ENCODE measurements at regions not wholly inside any gene's neighbourhood (a gene's known extent, or its start where the extent isn't known, plus 50 kb on each side); places are given as distances from the start of the nearest gene placed in this dataset.

DNA sequence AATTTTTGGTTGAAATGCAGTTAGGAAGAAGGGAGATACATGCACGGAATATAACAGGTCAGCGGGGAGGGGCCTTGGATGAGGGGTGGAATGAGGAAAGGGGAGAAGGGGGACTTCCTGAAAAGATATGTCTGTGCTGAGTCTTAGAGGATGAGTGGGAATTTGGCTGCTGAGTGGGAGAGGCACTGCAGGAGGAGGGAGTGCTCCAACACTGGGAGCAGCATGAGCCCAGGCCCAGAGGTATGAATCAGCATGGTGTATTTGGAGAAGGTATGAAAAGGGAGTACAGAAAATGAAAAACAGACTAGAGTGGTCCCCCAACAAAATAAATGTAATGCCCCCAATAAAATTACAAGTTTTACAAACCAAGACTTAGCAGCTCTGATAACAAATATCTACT, 394.4 kb downstream of the IPO8 start:
- Histone ChIP-seq H3K4me3 (ENCODE audit: low read depth in 1 of 3, low read length in 3 of 3) (no peak overlapping the region), H3K27me3 (ENCODE audit: control insufficient read depth in 4 of 4, insufficient read depth in 4 of 4, low read length in 3 of 4) (no peaks in the 10 kb centered on the region), H3K9me3 (ENCODE audit: control insufficient read depth in 4 of 4, low read length in 3 of 4) (no peaks in the 10 kb centered on the region), H3K4me1 (ENCODE audit: control insufficient read depth in 4 of 4, insufficient read depth in 4 of 4, low read length in 3 of 4) (no peaks in the 10 kb centered on the region), H3K27ac (ENCODE audit: low read depth in 1 of 2, low read length in 2 of 2) (no peak overlapping the region), H3K36me3 (ENCODE audit: control insufficient read depth in 4 of 4, insufficient read depth in 3 of 4, low read depth in 1 of 4, low read length in 3 of 4) (no peaks in the 10 kb centered on the region), H3K9ac (ENCODE audit: low read depth in 1 of 2, low read length in 2 of 2) (no peak overlapping the region)
- 88% methylated on average over 2 of the region's 2 CpGs for WGBS
- TF ChIP-seq, protein P1, sequence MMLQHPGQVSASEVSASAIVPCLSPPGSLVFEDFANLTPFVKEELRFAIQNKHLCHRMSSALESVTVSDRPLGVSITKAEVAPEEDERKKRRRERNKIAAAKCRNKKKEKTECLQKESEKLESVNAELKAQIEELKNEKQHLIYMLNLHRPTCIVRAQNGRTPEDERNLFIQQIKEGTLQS (IDR thresholded peaks at IDR 0.05), result no peak
- TF ChIP-seq, protein P2, sequence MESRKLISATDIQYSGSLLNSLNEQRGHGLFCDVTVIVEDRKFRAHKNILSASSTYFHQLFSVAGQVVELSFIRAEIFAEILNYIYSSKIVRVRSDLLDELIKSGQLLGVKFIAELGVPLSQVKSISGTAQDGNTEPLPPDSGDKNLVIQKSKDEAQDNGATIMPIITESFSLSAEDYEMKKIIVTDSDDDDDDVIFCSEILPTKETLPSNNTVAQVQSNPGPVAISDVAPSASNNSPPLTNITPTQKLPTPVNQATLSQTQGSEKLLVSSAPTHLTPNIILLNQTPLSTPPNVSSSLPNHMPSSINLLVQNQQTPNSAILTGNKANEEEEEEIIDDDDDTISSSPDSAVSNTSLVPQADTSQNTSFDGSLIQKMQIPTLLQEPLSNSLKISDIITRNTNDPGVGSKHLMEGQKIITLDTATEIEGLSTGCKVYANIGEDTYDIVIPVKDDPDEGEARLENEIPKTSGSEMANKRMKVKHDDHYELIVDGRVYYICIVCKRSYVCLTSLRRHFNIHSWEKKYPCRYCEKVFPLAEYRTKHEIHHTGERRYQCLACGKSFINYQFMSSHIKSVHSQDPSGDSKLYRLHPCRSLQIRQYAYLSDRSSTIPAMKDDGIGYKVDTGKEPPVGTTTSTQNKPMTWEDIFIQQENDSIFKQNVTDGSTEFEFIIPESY (IDR thresholded peaks at IDR 0.05), result no peak
- TF ChIP-seq FOXA2 (IDR thresholded peaks at IDR 0.05) (no peak), SP1 (IDR thresholded peaks at IDR 0.05) (no peak), GABPA (IDR thresholded peaks at IDR 0.05 in 1 of 2, conservative IDR thresholded peaks at IDR 0.05 in 1 of 2) (no peak), FOXA1 (IDR thresholded peaks at IDR 0.05) (no peak), RXRA (IDR thresholded peaks at IDR 0.05) (no peak), TAF1 (conservative IDR thresholded peaks at IDR 0.05) (no peak), HNF4G (IDR thresholded peaks at IDR 0.05) (no peak), EGR1 (IDR thresholded peaks at IDR 0.05; ENCODE audit: low read depth in 2 of 2) (no peak), YY1 (IDR thresholded peaks at IDR 0.05) (no peak)
- DNase-seq (ENCODE audit: low spot score), result no peak

DNA sequence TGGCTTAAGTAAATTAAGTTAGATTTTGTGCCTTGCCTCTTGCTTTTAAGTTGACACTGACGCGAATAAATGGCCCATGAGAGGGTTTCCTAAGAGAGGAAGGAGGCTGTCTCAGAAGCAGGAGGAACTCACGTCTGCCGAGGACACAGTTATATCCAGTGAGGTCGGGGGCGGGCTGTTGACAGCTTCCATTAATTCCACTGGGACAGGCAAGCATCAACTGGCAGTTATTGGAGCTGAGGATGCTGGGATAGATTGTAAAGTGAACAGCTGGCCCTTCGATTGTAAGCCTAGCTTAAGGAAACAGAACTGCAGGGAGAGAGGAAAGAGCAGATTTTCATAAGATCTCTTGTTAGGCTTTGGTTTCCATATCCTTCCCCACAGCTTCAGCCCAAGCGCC, 399.2 kb downstream of the IPO8 start:
- Histone ChIP-seq H3K27ac (ENCODE audit: low read depth in 1 of 2, low read length in 2 of 2) (no peak overlapping the region), H3K4me1 (ENCODE audit: control insufficient read depth in 4 of 4, insufficient read depth in 4 of 4, low read length in 3 of 4) (no peaks in the 10 kb centered on the region), H3K4me3 (ENCODE audit: low read depth in 1 of 3, low read length in 3 of 3) (no peak overlapping the region), H3K36me3 (ENCODE audit: control insufficient read depth in 4 of 4, insufficient read depth in 3 of 4, low read depth in 1 of 4, low read length in 3 of 4) (no peaks in the 10 kb centered on the region), H3K9ac (ENCODE audit: low read depth in 1 of 2, low read length in 2 of 2) (no peak overlapping the region), H3K27me3 (ENCODE audit: control insufficient read depth in 4 of 4, insufficient read depth in 4 of 4, low read length in 3 of 4) (no peaks in the 10 kb centered on the region), H3K9me3 (ENCODE audit: control insufficient read depth in 4 of 4, low read length in 3 of 4) (no peaks in the 10 kb centered on the region)
- TF ChIP-seq HNF4G (IDR thresholded peaks at IDR 0.05) (no peak), RXRA (IDR thresholded peaks at IDR 0.05) (no peak), JUND (IDR thresholded peaks at IDR 0.05) (no peak), SP1 (IDR thresholded peaks at IDR 0.05) (no peak), FOXA1 (IDR thresholded peaks at IDR 0.05) (no peak), YY1 (IDR thresholded peaks at IDR 0.05) (no peak), EGR1 (IDR thresholded peaks at IDR 0.05; ENCODE audit: low read depth in 2 of 2) (no peak), NR2F2 (IDR thresholded peaks at IDR 0.05) (no peak), RAD21 (IDR thresholded peaks at IDR 0.05) (no peak), FOXA2 (IDR thresholded peaks at IDR 0.05) (no peak), HNF4A (conservative IDR thresholded peaks at IDR 0.05) (no peak), GABPA (IDR thresholded peaks at IDR 0.05 in 1 of 2, conservative IDR thresholded peaks at IDR 0.05 in 1 of 2) (no peak), TAF1 (conservative IDR thresholded peaks at IDR 0.05) (no peak)
- TF ChIP-seq, protein P2 (IDR thresholded peaks at IDR 0.05), result no peak
- TF ChIP-seq, protein P3, sequence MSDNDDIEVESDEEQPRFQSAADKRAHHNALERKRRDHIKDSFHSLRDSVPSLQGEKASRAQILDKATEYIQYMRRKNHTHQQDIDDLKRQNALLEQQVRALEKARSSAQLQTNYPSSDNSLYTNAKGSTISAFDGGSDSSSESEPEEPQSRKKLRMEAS (IDR thresholded peaks at IDR 0.05), result no peak
- TF ChIP-seq, protein P4, sequence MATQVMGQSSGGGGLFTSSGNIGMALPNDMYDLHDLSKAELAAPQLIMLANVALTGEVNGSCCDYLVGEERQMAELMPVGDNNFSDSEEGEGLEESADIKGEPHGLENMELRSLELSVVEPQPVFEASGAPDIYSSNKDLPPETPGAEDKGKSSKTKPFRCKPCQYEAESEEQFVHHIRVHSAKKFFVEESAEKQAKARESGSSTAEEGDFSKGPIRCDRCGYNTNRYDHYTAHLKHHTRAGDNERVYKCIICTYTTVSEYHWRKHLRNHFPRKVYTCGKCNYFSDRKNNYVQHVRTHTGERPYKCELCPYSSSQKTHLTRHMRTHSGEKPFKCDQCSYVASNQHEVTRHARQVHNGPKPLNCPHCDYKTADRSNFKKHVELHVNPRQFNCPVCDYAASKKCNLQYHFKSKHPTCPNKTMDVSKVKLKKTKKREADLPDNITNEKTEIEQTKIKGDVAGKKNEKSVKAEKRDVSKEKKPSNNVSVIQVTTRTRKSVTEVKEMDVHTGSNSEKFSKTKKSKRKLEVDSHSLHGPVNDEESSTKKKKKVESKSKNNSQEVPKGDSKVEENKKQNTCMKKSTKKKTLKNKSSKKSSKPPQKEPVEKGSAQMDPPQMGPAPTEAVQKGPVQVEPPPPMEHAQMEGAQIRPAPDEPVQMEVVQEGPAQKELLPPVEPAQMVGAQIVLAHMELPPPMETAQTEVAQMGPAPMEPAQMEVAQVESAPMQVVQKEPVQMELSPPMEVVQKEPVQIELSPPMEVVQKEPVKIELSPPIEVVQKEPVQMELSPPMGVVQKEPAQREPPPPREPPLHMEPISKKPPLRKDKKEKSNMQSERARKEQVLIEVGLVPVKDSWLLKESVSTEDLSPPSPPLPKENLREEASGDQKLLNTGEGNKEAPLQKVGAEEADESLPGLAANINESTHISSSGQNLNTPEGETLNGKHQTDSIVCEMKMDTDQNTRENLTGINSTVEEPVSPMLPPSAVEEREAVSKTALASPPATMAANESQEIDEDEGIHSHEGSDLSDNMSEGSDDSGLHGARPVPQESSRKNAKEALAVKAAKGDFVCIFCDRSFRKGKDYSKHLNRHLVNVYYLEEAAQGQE (IDR thresholded peaks at IDR 0.05), result no peak
- TF ChIP-seq, protein P5, sequence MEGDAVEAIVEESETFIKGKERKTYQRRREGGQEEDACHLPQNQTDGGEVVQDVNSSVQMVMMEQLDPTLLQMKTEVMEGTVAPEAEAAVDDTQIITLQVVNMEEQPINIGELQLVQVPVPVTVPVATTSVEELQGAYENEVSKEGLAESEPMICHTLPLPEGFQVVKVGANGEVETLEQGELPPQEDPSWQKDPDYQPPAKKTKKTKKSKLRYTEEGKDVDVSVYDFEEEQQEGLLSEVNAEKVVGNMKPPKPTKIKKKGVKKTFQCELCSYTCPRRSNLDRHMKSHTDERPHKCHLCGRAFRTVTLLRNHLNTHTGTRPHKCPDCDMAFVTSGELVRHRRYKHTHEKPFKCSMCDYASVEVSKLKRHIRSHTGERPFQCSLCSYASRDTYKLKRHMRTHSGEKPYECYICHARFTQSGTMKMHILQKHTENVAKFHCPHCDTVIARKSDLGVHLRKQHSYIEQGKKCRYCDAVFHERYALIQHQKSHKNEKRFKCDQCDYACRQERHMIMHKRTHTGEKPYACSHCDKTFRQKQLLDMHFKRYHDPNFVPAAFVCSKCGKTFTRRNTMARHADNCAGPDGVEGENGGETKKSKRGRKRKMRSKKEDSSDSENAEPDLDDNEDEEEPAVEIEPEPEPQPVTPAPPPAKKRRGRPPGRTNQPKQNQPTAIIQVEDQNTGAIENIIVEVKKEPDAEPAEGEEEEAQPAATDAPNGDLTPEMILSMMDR (IDR thresholded peaks at IDR 0.05; ENCODE audit: low read depth, low read length, missing input control), result no peak
- TF ChIP-seq, protein P1 (IDR thresholded peaks at IDR 0.05), result no peak
- 67% methylated on average over 8 of the region's 8 CpGs for WGBS
- DNase-seq (ENCODE audit: low spot score), result no peak
